D341Med (cell line): ENCODE measurements at regions not wholly inside any gene's neighbourhood (a gene's known extent, or its start where the extent isn't known, plus 50 kb on each side); places are given as distances from the start of the nearest gene placed in this dataset.
"Not testable (repeated sequence)": the region's sequence is repeated elsewhere in the genome, so short reads cannot be mapped to it uniquely, and the experiment has no call there.

ENCODE experiments used
- DNase-seq: peaks from one replicate; pipeline ENCODE4 v3.0.0; 2012; ENCODE audit warnings: low spot score

DNA sequence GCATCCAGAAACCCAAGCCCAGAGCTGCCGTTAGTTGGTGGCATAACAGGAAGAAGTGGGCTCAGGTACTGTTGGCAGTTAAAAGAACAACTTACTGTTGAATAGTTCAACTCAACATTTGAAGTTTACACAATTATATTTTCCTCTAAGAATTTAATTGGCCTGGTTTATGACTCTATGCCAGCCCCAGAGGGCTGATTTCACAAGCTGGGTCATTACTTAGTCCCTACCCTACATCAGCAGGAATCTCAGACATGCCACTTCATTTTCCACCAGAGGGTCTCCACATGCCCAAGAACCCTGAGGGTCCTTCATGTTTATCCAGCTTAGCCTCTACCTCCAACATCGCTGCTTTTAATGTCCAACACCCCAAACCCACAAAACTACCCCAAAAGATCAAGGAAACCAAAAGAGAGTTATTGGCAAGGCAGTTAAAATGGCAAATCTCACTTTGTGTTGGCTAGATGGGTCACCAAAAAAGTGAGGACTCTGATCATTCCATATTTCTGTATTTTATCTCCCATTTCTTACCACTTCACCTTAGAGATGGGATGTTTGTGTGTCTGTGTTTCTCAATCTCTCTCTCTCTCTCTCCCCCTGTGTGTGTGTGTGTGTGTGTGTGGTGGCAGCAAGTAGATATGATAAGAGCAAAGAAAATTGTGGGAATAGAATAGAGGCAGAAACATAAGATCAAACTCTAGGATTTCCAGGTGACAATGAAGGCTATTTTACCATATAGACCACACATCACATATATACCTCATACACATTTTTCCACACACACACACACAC, 112.5 kb upstream of the TBX18 start:
- no peak for DNase-seq

DNA sequence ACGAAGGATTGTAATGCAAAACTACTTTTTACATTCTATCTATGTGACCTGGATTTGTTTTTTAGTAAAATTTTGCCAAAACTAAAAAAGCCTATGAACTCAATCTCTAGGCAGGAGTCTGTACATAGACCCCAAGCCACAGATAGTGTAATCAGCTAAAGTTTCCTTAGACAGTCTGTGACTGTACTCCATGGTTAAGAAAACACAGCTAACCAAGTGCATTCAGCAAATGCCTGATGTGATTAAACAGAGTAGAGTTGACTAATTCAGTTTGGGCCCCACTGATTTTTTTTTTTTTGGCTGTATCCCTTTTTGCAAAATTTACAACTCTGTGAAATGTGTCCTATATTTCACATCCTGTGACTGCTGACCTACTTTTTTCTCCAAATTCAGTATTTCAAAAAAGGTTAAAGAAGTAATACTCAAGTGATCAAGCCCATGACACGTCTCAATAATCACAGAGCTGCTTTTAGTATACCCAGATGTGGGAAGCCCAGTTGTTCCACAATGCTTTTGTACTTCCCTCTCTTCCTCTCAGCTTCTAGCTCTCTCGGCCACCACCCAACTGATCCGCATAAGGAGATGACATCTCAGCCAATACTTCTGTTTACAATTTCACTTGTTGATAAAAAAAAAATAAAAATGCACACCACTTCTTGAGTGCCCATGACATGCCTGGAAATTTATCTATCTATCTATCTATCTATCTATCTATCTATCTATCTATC, 108.8 kb upstream of the TBX18 start:
- no peak for DNase-seq

DNA sequence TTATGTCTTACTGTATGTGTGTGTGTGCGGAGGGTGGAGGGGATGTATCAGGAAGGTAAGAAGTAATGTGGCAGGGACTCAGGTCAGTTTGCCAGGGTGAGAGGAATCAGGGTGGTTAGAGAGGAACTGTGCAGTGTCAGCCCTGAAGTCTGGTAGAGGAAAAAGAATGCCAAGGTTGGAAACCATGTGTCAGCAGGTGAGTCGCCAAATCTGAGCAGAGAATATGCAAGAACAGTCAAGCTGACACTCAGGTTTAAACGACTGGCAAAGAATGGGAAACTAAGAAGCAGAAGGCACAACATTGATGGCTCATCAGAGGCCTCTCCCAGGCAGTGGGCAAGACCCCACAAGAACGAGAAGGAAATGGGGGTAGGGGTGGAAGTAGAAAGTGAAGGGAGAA, 107.5 kb upstream of the TBX18 start:
- no peak for DNase-seq

DNA sequence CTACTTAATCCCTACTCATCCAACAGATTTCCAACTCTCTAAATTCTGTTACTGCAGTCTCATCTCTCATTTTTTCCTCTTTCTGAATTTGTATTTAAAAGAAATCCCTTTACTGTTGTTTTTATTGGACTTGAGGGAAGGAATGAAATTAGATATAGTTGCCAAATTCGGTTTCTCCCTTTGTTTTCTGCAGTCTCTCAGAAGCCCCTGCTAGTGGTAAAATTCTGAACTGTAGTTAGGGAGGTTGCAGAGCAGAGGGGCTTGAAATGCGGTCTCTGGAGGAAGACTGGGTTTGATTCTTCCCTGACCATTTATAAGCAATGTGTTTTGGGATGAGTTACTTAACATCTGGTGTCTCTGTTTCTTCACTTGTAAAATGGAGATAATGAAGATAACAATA, 106.3 kb upstream of the TBX18 start:
- DNase-seq, result no peak

DNA sequence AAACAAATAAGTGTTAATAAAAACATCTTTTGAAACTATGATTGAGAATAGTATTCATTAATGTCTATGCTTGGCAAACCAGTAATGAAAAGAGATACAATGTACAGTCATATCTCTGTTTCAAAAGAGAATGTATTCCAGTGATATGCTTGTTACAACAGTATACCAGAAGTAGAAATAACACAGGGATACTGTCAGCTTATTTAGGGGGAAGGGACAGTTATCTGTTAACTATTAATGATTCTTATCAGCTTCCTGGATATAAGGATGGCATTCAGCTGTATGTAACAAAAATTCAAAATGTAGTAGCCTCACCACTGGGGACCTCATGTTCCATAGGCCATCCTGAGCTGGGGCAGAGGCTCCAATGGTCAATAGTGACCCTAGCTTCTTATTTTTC, 103.8 kb upstream of the TBX18 start:
- DNase-seq, result no peak

DNA sequence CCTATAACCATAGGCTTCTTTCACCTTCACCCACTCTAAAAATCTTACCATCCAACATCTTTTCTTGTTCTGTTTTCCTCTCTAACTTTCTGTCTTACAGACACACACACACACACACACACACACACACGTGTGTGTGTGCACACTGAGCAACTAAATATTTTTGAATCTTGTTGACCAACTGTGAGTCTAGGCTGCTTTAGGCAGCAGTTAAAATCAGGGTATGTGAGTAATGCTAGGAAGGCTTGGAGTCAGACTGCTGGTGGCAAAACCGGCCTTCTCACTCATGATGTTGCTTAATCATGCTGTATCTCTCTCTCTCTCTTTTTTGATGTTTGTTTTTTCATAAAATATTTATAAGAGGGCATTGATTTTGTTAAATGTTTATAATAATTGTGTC, 103.1 kb upstream of the TBX18 start:
- DNase-seq, result no peak

DNA sequence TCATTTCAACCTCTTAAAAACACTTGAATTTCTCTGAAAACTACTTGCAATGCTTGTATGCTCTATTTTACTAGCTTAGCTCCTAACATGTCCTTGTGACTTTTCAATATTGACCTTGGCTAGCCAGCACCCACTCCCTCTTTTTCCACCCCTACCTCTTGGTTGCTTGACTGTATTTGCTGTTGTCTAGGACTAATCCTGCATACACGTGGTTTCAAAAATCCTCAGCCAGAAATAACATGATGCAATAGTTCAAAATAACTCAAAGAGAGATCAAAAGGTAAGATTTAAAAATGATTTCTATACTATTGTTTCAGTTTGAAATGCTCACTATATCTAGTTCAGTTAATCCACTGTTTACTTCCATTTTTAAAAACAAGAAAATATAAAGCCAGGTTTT, 102.3 kb upstream of the TBX18 start:
- no peak for DNase-seq

DNA sequence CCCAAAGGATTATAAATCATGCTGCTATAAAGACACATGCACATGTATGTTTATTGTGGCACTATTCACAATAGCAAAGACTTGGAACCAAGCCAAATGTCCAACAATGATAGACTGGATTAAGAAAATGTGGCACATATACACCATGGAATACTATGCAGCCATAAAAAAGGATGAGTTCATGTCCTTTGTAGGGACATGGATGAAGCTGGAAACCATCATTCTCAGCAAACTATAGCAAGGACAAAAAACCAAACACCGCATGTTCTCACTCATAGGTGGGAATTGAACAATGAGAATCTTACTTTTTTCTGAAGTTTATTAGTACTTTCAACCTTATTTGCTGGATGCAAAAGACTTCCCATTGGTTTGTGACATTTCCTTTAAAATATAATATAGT, 101.0 kb upstream of the TBX18 start:
- DNase-seq, result not testable (repeated sequence)

DNA sequence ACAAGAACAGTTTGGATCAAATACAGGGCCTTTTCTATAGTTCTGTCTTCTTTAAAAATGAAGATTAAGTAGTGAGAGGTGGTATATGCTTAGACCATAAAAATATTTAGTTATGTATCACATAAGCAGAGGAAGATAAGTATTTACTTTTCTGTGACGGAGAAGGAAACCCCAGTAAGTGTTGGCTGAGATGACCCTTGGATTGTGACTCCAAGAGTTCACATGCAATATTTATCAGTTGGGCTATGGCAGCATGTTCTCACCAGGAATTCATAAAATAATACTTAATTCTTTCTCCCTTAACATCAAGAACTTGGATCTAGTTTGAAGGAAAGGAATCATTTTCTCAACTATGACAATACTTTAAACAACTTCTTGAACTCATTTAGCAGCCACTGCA, 98.4 kb upstream of the TBX18 start:
- DNase-seq, result no peak

DNA sequence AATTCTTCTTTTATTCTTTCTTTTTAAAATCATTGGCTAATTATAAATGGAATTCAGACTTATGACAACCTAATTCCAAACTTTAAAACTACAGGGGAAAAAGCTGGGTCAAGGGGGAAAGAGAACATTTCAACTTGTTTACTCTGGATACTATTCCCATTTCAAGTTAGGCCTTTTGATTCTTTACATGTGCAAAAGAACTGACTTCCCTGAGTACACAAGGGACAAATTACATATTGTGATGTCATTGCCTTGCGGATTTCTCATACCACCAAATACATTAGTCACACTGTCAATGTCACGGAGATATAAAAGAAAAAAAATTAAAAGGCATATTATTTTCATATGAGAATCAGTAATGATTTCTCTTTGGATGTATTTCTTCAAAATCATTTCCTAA, 96.5 kb upstream of the TBX18 start:
- no peak for DNase-seq

DNA sequence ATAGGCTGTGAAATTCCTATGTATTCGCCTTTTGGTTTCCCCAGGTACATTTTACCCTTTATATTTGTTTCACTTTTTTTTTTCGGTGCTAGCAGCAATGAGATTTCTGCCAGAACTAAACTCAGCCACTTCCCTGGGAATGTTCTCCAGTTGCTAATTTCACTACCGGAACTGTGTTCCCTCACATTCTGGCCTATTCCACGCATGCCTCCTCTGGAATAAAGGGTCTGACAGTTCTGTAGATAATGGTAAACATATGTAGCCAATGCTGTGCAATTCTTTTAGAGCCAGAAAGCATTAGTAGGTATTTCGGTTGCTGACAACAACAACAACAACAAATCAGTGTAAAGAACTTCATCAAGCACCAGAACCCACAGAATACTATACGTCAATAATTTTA, 96.1 kb upstream of the TBX18 start:
- no peak for DNase-seq

DNA sequence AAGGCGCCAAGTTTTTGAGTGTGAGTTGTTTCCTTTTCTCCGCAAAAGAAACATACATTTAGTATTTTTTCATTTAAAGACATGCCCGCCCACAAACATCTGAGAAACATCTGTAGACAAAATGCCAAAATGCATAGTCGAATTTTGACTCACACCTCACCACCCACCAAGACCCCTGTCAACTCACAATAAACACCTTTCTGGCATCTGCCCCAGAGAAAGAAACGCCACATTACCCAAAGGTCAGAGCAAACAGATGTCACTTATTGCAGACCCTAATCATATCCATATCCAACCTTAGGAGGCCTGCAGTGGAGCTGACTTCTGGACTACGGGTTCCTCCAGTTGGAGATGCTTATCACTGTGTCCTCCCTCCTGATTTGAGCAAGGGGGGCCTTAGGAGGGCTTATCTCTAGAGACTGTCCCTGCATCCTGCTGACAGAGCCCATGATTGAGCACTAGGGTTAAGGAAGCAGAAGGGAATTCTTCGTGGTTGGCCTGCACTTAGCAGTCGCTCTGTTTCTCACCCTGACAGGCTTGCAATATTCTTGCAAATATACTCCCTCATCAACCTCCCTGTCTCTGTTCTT, 90.5 kb upstream of the TBX18 start:
- no peak for DNase-seq

DNA sequence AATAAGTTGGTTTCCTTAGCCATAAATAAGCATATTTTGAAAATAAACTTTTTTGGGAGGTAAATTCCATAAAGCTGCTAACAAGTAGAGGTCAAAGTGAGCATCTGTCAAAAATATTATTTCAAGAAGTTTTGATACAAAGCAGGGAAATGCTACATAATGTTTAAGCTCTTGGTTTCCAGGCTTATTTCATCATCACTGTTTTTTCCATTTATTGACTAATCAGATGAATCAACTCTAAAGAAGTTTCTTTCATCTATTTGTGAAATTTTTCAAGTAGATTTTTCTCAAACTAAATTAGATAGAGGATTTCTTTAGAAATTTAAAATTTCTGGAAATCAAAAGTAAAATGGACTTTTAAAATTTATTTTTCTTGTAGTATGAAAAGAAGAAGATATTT, 89.5 kb upstream of the TBX18 start:
- DNase-seq, result no peak

DNA sequence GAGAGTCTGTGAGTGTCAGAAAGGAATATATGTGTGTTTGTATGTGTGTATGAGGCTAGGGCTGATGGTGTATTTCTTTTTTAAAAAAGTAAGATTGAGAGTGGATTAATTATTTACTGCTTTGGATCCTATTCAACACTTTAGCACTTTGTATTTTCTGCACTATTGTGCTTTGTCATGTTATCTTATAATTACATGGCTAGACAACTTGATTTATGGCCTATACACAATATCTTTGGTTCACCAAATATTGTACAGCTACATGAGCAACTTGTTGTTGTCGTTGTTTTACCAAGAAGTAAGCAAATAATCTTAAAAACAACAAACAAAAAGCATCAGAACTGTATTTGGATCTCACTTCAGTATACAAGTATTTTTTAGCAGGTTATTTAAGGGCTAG, 84.6 kb upstream of the TBX18 start:
- DNase-seq, result no peak

DNA sequence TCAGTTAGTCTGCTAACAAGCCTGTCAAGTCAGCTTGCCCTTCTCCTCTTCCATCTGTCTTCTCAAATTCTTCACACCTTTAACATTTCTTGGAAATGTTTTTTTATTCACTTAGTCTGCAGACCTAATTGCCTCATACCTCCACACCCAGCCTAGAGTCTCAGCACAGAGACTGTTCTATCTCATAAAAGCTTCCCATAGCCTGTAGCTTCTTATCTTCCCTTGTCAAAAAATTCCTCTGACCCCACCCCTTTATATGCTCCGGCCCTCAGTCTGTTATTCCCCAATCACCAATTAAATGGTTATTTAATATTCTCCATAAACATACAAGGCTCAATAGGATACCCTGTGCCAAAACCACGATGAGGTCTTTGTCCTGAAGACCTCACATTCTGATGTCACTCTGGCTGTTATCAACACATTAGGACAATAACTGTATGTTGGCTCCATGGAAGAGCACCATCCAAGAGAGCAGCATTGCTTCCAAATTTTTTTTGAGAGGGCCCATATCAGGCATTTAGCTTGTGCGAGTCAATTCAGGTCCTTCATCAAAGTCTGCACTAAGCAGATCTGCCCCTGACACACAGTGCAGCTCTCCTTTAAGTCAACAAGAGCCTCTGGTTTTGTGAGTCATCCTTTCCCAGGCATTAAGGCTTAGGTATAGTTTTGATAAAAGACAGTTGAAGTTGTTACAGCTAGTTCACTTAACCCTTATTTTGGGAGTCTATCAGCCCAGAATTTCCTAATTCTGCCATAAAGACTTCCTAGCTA, 83.2 kb upstream of the TBX18 start:
- no peak for DNase-seq

DNA sequence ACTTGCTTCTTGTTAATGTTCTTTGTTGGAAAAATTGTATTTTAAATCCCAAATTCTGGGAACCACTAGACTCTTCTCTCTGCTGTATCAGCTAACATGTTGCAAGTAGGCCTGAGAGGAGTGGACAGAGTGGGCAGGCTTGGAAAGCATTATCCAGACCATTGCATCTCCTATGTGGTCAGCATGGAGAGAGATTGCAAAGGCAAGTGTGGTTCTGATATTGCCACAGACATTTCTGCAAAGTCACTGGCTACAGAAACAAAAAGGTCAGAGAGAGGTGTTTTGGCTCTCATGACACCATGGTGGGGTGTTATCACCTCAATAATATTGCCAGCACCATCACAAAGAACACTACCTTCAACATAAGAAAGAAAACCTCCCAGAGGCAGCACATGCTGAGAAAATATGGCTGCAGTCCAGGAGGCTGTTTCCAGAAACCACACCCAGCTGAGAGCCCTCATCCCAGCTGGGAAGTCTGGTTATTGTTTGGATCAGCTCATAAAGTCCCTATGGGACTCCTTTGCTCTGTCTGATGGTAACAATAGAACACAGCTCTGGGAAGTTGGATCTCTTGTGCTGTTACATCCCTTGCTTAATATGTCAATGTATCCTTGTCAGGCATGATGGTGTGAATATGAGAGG, 78.2 kb upstream of the TBX18 start:
- no peak for DNase-seq

DNA sequence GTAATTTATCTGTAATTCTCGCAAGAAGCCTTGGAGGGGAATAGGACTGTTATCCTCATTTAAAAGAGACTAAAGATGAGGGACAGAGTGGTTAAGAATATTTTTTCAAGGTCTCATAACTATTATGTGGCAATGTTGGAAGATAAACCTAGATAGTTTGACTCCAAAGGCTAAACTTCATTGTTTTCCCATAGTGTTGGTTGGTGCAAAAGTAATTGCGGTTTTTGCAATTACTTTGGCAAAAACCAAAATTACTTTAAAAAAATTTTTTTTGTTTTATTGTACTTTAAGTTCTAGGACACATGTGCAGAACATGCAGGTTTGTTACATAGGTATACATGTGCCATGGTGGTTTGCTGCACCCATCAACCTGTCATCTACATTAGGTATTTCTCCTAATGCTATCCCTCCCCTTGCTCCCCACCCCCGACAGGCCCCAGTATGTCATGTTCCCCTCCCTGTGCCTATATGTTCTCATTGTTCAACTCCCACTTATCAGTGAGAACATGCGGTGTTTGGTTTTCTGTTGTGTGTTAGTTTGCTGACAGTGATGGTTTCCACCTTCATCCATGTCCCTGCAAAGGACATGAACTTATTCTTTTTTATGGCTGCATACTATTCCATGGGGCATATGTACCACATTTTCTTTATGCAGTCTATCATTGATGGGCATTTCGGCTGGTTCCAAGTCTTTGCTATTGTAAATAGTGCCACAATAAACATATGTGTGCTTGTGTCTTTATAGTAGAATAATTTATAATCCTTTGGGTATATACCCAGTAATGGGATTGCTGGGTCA, 72.9 kb upstream of the TBX18 start:
- DNase-seq, result not testable (repeated sequence)

DNA sequence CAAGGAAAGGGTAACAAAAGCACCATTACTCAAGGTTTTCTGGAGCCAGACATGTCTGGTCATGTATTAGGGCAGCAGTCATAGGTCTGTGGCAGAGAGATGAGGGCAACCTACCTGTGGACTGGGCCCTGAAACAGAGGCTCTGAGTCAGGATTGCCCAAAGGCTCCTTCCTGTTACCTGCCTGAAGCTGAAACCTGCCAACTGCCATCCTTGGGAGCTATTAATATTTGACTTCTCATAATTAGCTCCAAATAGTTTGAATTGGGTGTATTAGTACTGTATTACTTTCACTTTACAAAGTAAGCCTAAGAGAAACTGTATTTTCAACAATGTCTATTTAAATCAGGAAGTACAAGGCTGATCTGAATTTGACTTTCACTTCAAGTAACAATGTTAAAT, 72.0 kb upstream of the TBX18 start:
- DNase-seq, result no peak

DNA sequence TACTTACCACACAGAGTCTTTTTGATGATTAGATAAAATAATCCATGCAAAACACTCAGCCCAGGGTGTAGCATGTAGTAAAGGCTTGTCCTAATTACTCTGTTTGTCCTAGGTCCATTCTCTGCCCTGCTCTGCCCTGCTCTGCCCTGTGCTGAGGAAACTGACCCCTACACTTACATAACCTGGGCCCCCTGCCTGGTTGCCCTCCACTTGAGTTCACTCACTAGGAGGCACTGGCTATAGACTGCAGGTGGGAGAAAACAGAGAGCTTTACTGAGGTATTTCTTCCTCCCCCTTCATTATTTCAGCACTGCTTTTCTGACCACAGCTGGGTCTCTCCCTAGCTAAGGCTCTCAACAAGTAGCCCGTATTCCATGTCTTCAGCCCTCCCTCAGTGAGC, 70.9 kb upstream of the TBX18 start:
- DNase-seq, result no peak

DNA sequence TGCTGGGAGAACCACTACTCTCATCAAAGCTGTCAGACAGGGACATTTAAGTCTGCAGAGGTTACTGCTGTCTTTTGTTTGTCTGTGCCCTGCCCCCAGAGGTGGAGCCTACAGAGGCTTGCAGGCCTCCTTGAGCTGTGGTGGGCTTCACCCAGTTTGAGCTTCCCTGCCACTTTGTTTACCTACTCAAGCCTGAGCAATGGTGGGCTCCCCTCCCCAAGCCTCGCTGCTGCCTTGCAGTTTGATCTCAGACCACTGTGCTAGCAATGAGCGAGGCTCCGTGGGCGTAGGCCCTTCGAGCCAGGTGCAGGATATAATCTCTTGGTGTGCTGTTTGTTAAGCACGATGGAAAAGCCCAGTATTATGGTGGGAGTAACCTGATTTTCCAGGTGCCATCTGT, 67.5 kb upstream of the TBX18 start:
- not testable (repeated sequence) for DNase-seq

DNA sequence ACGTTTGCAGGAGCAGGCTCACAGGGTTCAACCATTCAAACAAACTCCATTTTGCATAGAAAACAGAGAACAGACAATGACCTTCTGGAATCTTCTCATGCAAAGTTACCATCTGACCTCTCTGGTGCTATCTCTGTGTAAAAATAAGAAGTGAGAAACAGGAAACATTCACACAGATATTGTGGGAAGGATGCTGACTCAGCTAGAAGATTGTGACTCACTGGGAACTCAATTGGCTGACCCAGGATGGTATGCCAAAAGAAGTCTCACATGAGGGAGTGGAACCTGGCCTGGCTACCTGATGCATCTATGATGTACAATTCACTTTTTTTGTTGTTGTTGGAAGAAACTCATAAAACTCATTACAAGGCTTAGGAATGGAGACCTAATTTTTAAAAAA, 61.1 kb upstream of the TBX18 start:
- DNase-seq, result no peak
